GM18868 (cell line): ENCODE measurements at regions not wholly inside any gene's neighbourhood (a gene's known extent, or its start where the extent isn't known, plus 50 kb on each side); places are given as distances from the start of the nearest gene placed in this dataset.
A peak's percentile ranks its signal among the peaks of the same experiment; 100 is the strongest.

ENCODE experiments used
- ATAC-seq: cut with Tn5 transposase; IDR thresholded peaks from one replicate; pipeline ENCODE4 v1.9.1; 2021; ENCODE audit warnings: mild to moderate bottlenecking, moderate library complexity; ENCODE audit not compliant: unreplicated experiment

DNA sequence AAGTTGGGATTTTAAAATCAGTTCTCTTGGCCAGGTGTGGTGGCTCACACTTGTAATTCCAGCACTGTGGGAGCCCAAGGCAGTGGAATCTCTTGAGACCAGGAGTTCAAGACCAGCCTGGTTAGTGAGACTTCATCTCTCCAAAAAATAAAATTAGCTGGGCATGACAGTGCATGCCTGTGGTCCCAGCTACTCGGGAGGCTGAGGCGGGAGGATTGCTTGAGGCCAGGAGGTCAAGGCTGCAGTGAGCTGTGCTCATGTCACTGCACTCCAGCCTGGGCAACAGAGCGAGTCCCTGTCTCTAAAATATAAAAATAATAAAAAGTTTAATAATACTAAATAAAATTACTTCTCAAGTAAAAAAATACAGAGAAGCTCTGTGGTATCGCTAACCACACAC, 77.5 kb downstream of the FOXA2 start:
- ATAC-seq, result no peak

DNA sequence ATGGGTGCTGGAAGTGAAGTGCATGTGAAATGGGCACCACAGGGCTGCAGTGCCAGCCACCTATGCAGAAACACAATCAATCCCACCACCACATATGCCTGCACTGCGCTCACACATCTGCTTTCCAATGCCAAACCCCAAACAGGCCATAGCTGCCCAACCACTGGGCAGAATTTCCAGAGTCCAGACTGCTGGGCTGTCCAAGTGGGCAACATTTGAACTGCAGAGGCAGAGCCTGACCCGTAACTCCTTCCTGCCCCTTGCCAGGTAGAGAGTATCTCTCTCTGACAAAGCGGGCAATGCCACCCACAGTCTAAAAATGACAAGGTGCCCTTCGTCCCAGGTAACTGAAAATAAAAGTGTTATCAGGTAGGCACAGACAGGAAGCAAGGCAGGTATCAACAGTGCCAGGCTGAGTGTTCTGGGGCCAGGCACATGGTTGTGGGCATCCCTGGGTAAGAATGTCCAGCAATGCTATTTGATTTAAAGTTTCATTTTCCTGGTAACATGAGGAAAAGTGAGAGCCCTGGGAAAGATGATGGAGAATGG, 79.5 kb downstream of the FOXA2 start:
- no peak for ATAC-seq

DNA sequence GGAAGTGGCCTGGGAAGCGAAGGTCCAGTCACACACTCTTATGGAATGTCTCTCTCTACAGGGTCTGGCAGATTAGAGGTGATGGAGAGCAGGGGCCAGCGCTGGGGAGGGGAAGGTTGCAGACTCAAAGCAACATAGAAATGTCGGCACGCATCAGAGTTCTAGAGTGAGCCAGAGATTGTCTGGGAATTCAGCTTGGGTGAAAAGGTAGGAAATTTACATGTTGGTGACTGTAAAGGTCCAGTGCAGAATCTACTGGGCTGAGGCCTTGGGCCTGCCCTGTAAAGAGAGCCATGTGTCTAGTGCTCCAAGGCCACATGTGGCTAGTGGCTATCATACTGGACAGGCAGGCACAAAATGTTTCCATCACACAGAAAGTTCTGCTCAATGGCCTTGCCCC, 80.8 kb downstream of the FOXA2 start:
- ATAC-seq, result no peak

DNA sequence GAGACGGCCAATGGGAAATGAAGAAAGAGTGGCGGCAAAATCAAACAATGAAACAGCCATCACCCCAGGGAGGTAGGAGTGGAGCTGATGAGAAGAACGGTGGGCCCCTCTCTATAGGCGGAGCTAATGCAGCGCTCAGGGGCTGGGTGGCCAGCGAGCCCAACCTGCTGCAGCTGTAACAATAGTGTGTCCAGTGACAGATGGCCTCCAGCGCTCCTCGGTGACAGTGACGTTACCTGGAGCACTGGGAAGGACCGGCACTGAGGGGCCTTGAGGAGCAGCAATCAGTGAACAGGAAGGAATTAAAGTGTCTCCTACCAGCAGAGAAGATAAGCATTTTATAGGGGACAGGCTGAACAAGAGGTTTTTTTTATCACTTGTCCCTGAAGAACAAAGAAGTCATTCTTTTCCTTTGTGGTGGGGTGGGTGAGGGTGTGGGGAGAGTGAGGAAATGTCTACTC, 81.6 kb downstream of the FOXA2 start:
- ATAC-seq, result no peak

DNA sequence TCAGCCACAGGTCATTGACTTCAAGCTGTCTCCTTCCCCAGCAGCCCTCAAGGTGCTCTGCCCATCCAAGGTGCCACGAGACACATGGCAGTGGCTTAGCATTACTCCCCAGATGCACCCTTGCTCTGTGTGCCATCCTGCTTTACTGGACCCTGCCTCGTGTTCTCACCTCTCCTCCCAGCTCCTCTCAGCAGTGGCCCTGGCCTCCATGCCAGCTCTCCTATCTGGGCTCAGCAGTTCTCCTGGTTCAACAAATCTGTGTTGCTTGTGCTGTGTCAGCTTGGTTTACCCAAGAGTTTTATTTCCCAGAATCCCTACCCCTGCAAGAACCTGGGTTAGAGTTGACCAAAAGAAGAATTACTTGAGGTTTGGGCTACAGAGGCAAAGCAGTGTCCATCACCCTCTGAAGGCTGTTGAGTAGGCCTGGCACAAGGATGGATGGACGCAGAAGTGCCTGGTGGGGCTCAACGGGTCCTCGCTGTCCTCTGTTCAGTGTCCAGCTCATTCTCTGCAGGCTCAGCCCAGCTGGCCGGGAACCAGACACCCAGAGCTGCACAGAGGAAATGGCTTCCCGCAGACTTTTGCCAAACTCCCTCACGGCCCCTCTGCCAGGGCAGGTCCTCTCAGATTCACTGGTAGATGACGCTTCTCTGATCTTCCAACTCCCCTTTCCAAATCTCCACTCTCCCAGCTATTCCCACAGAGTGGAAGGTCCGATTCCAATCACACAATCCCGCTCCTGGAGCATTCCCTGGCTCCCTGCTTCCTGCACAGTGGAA, 82.6 kb downstream of the FOXA2 start:
- ATAC-seq, result no peak

DNA sequence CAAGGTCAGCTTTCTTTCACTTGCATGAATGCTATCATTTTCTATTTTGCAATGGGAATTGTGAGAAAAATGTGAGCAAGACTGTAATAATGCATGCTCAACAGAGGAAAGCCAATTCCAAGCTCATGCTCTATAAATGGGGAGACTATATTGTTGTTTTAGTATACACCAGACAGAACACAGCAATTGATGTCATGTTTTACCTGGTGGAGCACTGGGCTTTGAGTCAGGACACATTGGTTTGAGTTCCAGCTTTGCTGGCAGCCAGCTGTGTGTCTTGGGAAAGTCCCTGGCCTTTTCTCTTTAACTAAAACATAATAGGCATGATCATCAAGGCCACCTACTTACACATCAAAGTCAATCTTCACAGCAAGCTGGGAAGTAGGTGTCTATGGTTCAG, 83.3 kb downstream of the FOXA2 start:
- no peak for ATAC-seq

DNA sequence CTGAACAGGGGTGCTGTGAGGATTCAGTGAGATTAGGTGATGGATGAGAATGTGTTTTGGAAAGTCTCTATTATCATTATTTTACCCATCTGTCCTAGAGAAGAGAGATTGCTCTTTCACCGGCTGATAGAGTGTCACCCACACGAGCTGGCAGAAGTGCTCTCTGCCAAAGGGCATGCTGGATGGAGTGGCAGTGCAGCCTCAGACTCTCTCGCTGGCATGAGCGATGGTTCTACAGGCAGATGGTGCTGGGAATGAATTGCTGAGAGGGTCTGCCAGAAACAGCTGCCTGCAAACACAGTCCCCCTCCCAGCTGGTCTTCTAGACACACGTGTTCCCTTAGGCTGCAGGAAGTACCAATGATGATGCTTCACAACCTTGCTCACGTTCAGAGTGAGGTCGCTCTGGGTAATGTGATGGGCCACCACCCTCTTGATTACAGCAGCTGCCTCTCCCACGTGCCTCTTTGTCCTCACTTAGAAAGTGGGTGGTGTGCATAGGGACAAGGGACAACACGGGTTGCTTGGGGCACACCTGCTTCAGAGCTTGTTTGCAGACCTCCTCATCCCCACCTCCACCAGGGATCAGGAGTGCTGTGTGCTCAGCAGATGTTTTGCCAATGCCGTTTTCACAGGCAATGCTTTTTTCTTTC, 84.7 kb downstream of the FOXA2 start:
- no peak for ATAC-seq

DNA sequence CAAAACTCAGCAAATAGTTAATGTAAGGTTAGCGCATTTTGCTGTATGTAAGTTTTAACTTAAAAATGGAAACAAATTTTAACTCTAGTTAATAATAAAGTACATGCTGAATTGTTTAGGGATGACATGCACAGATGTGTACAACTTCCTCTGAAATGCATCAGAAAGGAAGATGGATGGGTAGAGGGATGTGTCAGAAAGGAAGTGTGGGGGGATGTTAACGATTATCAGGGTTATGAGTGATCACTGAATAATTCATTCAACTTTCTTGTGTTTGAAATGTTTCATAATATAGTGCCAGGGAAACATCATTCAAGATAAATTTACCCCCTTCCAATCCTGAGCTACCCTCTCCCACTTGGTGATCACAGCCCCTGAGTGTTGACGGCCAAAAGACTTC, 87.6 kb downstream of the FOXA2 start:
- ATAC-seq, result no peak

DNA sequence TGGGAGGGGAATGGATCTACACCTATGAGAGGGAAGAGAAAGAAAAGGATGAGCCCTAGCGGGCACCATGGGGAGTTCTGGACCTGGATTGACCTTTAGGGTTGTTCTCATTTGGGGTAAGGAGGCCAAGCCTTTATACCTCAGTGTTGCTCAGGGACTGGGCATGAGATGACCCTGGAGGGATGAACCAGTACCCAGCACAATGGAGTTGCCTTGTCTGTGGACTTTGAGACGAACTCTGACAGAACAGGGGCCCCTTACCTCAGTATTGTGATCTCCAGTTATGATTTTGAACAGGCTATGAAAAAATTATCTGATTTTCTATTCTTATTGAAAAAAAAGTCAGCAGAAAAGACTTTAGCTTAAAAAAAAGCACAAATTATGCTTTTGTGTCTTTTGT, 88.6 kb downstream of the FOXA2 start:
- ATAC-seq, result no peak

DNA sequence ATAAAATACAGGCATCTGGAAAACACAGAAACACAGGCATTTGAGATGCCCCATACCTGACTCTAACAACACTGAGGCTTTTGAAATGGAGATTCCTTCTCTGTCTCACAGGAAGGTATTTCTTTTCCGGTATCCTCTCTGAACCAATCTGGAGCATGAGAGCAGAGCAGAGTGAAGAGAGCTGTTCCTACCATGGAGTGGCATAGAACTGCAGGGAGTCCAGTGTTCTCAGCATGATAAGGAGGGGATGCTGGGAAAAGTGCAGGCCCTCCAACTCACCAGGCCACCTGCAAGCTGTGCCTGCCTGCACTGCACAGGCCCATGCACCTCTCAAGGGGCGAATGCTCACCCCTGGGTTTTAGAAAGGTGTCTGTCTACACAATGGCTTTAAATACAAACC, 89.2 kb downstream of the FOXA2 start:
- ATAC-seq, result no peak

DNA sequence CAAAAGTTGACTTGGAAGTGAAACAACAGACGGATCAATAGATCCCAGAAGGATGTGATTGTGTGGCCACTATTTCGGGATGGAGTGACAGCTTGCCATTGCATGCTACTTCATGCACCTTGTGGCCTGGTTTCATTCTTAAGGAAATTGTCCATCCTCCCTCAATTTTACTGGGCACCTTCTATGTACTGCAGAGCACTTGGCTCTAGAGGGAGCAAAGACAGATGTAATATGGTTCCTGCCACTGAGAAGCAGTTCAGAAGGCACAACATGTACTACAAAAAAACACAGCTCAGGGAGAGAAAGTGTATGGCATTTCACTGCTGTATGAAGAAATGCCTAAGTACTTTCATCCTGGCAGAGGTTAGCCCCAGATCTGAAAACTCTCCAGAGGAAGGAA, 91.9 kb downstream of the FOXA2 start:
- ATAC-seq, result no peak

DNA sequence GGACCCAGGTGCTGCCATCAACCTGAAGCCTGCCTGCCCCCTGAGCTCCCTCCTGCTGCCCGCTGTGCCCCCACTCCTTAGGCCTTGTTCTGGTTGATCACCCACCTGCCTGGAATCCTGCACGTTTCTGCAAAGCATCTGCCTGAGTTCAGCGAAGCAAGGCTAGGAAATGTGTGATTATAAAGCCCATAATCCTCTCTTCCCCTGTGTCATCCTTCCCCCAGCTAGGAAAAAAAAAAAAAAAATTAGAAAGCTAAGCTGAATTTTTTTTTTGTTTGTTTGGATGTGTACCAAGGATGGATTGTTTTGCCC, 93.2 kb downstream of the FOXA2 start:
- ATAC-seq, result no peak

DNA sequence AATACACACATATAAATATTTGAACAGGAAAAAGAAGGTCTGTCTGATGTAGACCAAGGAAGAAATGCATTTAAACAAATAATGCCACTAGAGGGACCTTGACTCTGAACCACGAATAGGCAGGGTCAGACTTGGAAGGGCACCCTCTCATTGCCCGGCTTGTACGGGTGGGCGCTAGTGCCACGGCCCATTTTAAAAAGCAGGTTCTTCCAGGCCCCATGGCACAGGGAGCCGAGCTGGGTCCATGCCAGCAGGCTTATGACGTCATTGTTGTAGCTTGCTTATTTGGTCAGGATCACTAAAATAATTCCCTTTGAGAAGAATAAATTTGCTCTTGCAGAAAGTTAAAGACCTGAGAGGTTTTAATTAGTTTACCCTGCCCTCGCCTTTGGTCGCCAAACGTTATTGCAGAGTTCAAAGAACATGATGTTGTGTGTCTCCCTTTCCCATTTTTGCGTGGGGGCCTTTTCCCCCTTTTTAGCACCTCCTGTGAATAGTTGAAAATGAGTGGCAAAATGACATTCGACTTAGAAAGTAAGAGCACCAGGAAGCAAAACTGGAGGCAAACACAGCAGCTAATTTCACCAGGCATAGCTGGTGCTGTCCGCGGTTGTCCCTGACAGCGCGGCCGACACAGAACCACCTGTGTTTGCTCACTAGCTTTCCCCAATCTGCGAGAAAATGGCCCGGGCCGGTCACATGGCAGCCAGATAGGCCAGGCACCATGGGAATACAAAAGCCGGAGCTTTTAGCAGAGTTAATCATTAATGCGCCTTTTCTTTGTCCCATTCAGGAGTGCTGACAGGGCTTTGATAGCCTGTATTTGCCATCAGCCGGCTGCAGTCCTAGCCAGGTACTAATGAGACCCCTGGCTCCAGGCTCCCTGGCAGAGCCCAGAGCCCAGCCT, 93.8 kb downstream of the FOXA2 start:
- no peak for ATAC-seq

DNA sequence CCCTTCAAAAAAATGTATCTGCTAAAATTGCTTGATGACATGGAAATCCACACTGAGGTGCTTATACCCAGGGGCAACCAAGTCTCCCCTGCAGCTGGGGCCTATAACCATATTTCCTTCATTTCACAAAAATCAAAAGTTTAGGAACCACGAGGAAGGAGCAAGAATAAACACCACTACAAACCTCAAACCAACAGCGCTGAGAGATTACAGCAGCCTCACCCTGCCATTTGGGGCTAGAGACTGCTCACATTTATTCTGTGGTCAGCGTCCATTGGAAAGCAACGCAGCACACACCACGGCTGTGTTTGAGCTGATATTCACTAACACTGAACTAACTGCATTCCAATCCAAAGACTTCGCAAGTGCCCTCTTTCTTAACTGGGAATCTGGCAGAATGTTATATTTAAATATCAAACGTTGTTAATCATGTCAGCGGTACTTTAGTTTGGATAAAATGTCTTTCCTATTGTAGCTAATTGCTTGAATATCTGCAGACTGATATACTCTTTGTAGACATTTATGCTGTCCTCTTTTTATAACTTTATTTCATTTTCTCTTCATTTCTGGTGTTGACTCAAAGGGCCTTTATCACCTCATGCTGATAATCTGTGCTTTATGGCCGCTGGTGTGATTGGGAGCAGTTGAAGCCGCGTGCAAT, 94.6 kb downstream of the FOXA2 start:
- no peak for ATAC-seq

DNA sequence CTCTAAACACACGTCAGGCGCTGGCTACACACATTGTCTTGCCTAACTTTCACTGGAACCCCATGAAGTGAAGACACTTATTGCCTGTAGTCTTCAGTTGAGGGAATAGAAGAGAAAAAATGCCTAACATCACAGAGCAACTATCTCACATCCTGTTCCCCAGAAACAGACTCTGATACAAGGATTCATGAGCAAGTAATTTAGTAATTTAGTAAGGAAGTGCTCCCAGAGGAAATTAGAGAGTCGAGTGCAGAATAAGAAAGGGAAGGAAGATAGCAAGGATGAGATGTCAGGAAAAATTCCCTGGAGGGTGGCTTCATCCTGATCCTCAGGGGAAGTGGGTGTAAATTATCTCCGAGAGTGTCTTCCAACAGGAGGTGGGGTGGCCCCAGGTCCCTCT, 104.0 kb downstream of the FOXA2 start:
- no peak for ATAC-seq

DNA sequence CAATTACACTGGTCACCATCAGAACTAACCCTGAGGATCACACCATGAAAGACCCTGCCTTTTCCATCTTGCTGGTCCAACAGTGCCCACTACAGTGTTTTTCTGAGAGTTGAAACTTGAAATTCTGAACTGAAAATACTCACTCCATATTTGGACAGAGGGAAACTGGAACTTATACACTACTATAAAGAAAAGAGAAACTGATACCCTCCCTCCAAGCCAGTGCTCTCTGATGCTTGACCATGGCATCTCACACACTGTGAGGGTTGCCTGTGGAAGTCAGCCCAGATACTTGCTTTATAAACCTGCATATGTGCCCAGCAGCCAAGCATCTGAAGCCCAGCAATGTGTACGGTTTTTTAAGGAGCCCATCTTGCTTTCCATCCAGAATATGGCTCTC, 108.7 kb downstream of the FOXA2 start:
- ATAC-seq, result peak; percentile 98

DNA sequence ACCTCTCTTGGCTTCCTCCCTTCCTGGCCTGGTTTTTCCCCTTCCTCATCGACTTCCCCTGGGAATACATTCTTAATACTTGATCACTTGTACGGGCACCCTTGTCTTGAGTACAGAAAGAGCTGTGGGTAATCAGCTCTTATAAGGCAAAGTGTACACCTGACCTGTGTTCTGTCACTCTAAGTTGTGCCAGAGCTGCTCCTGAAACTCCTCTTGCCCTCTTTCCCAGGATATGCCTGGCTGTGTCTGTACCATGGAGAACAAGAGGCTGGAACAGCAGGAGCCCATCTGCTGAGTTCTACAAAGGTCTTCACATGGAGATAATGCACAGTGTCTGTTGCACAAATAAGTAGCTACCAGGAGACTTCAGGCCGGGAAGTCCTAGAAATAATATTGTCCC, 110.1 kb downstream of the FOXA2 start:
- no peak for ATAC-seq

DNA sequence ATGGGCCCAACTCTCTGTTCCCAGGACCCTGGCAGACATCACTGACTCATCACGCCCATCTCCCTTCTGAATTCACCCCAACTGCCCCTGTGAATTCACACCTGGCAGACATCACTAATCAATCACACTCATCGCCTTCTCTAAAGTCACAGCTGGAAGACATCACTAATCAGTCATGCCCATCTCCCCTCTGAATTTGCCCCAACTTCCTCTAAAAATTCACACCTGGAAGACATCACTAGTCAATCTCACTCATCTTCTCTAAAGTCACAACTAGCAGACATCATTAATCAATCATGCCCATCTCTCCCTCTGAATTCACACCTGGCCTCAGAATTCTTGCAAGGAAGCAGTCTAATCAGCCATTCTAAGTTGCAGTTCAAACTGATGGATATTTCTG, 111.1 kb downstream of the FOXA2 start:
- no peak for ATAC-seq

DNA sequence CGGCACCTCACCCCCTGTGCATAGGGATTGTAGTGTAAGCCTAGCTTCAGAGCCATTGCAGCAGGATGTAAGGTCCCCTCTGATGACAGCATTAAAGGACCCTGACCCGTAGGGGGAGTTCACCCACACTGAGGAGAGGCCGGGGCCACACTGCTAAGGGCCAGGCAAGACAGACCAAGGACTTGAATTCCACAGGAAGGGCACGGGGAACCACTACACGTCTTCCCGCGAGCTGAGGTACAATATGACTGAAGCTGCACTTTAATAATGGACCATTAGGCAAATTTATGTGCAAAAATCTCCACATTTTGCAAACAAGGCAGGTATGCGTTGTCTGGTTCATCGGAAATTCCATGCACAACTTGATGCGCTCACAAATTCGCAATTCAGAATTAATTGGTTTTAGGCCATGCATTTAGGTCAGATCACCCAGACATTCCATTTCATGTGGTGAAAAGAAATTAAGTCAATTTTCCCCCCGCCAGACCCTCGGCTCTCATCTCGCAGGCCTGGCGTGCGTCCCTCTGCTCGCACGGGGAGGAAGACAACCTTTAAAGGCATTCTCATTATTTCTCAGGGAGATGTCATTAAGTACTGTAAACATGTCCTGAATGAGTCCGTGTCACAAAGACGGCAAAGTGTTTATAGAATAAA, 111.8 kb downstream of the FOXA2 start:
- no peak for ATAC-seq

DNA sequence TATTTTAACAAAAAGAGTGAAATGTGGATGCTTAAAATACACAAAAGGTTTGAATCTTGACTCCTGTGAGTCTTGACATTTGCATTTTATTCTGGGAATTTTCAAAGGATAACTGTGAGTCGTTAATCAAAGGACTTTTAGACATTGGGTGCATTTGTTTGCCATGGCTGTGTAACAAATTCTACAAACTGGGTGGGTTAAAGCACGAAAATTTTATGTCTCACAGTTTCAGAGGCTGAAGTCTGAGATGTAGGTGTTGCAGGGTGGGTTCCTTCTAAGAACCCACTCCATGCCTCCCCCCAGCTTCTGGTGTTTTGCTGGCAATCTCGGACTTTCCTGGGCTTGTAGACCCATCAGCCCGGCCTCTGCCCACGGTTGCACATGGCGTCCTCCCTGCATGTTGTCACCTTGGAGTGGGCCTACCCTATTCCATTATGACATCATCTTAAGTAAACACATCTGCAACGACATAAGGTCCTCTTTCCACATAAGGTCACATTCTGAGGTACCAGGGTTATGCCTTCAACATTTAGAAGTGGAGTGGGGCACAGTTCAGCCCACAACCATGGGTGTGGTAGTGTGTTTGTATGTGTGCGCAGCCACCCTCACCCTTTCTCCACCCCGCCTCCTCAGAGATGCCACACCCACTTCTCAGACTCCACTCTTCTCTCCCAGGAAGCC, 113.1 kb downstream of the FOXA2 start:
- ATAC-seq, result no peak
